ENCODE measurements at regions not wholly inside any gene's neighbourhood (a gene's known extent, or its start where the extent isn't known, plus 50 kb on each side); places are given as distances from the start of the nearest gene placed in this dataset.
A peak's percentile ranks its signal among the peaks of the same experiment; 100 is the strongest.

DNA sequence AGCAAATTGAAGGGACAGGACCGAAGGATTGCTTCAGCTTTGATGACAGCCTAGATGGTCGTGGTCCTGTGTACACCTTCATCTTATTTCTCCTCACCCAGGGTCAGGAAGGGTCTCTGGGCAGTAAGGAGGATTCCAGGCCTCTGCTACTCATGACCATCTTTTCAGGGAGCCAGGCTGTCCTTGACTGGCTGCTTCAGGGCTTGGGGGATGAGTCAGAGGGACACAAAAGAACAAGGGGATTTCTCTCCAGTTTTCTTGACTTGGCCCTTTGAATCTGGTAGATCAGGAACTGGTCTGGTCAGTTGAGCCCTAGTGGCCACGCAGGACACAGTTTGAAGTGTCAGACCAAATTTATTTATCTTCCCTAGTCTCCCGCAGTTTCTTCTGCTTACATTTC lies 402.1 kb upstream of the CHD6 start:
- DNase-seq = no peak

DNA sequence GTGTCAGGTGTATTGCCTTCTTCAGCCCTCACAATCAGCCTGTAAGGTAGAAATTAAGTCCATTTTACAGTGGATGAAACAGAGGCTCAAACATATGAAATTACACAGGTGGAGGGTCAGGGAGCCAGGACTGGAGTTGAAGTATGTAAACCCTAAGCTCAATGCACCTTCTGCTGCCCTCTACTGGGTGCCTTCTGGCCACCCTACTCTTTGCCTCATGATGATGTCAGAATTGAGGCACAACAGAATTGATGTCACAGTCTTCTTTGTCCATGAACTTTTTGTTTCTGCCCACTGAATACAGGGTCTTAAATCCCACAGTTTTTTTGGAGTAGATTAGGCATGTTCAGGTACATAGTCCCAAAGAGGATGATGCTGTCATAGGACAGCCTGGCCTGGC lies 400.8 kb upstream of the CHD6 start:
- no peak for DNase-seq

DNA sequence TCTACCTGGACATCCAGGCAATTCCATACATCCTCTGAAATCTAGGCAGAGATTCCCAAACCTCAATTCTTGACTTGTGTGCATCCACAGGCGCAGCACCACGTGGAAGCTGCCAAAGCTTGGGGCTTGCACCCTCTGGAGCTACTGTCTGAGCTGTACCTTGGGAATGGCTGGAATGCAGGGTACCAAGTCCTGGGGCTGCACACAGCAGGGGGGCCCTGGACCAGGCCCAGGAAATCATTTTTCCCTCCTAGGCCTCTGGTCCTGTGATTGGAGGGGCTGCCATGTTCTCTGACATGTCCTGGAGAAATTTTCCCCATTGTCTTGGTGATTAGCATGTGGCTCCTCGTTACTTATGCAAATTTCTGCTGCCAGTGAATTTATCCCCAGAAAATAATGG lies 391.9 kb upstream of the CHD6 start:
- DNase-seq = no peak

DNA sequence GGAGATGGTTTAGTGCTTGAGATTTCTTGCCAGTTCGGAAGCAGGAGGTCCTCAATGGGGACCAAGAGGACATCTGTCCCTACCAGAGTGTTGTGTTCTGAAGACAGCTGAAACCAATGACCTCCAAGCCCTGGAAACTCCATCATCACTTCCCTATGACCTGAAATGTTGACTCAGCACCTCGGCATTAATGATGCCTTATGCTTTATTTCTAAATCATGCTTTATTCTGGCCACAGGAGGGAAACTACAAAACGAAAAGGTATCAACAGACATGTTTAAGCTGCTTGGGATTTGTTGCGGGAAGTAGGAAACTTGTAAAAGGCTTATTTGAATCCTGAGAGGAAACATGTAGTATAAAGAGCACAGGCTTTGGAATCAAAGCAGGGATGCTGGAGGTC lies 389.1 kb upstream of the CHD6 start:
- DNase-seq = no peak

DNA sequence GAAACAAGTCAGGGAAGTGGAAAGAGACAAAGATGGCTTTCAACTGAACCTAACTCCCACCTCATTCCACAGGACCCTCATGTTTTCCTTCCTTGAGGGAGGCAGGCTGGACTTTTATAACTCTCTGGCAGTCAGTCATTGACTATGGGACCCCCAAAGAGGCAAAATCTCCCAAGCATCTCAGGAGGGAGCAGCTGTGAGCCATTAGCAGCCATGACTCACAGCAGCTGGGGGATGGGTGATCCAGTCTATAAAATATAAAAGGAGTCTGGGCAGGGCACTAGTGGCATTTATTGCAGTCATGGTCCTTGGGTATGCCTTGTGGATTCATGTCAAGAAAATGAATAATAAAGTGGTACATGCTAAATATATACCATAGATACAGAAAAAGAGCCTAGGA lies 387.0 kb upstream of the CHD6 start:
- no peak for DNase-seq

DNA sequence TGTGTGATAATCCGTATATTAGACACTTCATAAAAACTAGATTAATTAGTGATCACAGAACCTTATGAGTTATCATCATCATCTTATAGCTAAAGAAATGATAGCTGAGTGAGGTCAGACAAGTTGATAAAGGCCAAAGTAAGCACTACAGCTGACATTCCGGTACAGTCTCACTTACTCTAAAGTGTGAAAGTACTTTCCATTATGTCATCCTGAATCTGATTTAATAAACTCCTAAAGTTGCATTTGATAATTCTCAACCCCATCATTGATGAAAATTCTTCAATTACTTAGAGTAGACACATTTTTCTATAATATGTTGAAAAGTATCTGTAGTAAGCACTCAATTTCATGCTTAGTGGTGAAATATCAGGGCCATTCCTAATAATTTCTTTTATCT lies 385.2 kb upstream of the CHD6 start:
- no peak for DNase-seq

DNA sequence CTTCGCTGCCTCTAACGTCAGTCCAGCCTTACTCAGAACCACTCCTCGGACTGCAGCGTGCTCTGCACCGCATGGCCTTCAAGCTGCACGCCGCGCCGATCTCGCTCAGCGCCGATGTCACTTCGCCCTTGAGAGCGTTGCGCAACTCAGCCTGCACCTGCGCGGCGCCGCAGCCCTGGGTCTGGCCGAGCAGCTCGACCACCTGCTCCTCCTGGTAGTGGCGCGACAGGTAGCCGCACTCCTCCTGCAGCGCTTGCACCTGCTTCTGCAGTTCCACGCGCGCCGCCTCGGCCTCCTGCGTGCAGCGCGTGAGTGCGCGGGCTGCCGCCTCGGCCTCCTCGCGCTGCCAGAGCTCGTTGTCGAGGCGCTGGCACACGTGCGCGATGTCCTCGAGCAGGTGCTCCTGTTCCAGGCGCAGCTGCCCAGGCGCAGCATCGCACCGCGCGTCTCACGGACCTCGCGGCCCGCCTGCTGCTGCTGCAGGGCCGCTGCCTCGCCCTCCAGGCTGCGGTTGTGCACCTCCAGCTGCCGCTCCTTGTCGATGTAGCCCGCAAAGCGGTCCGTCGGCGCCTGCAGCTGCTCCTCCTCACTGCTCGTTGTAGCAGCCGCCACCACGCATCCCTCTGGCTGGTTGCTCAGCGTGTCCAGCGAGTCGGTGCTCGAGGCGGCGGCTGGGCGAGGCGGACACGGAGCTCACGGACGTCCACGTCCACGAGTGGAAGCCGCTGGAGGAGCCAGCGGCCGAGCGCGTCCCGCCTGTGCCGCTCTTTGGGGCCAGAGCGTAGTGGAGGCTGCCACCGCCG lies 380.6 kb upstream of the CHD6 start:
- no peak for DNase-seq

DNA sequence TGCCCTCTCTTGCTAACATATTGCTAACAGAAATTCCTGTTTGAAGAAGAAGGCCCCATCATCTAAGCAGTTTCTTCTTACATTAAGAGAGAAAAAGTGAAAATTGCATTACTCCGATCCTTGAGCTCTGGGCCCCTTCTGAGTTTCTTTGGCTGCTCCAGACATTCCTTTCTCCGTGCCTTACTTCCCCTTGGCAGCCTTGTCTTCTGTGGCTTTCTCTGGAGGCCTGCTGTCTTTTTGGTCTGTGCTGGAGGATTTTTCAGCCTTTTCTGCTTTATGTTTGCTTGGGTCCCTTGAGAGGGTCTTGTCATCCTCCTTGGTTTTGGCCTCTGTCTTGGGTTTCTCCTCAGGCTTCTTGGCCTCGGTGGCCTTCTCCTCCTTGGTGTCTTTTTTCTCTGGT lies 378.8 kb upstream of the CHD6 start:
- no peak for DNase-seq

DNA sequence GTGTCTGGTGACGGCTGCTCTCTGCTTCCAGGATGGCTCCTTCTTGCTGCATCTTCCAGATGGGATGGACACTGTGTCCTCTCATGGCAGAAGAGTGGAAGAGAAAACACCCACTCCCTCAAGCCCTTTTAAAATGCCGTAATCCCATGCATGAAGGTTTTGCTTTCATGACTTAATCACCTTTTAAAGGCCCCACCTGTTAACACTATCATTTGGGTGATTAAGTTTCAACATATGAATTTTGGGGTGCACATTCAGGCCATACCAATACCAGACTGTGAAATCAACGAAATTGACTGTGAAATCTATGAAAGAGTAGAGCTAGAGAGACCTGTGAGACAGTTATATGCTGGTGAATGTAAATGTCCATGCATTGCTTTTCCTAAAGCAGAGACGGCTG lies 374.3 kb upstream of the CHD6 start:
- no peak for DNase-seq

DNA sequence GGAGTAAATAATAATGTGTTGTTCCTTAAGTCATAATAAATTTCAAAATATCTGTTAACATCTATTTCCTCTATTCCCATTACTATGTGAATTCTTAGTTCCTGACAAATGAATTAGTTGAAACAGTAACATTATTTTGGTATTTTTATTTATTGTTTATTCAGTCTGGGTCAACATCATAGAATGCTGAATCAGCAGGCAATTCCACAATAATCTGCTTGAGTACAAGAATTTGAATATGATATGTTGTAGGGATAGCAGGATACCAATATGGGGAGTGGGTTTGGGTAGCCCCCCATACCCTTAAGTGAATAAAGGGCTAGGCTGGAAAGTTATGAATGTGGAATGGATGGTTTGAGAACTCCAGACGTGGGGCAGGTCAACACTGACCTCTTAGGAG lies 373.2 kb upstream of the CHD6 start:
- DNase-seq = no peak

DNA sequence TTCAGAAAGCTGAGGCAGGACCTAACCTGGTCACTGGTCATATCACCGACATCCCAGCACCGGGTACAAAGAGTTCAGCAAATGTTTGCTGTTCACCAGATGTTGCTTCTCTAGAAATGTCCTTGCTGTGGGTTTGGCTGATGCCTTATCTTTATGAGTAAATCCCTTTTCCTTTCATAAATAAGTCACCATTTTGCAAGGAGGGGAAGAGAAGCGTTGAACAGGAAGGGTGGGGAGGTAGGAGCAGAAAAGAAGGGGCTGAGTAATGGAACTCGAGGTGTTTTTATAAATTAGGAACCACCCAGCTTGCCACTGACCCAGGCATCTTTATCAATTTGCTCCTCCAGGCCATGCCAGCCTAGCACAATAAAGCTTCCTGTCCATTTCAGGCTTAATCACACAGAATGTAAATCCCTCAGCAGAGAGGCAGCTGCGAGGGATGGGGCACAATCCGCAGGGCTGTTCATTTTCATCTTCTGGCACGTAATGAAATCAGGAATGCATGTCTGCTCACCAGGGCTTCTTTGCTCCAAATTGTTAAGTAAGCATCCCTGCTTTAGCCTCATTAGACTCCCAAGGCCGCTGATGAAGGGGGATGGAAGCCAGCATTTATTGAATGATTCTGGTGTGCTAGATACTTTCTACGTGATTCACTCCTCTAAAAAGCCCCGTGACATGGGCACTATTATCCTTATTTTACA lies 371.9 kb upstream of the CHD6 start:
- no peak for DNase-seq

DNA sequence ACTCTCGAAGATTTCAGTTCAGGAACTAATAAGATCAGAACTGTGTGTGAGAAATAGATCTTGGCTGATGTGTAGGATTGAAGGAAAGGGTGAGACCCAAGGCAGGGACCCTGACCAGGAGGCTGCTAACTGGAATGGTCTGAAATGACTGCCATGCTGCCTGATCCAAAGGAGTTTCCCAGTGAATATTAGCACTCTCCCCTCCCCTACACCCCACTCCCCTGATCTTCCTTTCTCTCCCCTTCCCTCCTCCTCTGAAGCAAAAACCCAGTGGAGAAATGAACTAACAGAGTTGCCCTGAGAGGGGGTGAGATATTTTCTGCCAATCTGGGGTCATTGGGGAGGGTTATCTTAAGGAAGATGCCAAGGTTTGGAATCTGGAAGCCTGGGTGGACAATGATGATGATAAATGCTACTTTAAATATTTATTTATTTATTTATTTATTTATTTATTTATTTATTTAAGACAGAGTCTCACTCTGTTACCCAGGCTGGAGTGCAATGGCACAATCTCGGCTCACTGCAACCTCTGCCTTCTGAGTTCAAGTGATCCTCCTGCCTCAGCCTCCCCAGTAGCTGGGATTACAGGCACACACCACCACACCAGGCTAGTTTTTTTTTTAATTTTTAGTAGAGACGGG lies 371.0 kb upstream of the CHD6 start:
- DNase-seq = no peak

DNA sequence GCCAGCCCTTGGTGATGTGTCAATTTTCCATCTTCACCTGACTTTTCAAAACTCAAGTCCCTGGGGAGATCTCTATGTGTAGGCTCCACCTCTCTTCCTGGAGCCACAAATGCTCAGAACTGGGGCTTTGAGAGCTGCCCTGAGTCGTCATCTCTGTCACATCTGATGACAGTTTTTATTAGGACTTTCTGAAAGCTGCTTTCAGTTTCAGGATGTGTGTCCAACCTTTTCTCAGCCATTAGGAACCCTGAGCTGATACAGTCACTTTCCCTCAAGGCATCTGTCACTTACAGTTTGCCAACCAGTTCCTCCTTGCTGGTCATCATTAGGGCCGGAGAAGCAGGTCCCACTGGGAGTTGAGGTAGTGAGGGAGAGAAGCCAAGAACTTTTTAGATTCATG lies 365.9 kb upstream of the CHD6 start:
- DNase-seq = no peak

DNA sequence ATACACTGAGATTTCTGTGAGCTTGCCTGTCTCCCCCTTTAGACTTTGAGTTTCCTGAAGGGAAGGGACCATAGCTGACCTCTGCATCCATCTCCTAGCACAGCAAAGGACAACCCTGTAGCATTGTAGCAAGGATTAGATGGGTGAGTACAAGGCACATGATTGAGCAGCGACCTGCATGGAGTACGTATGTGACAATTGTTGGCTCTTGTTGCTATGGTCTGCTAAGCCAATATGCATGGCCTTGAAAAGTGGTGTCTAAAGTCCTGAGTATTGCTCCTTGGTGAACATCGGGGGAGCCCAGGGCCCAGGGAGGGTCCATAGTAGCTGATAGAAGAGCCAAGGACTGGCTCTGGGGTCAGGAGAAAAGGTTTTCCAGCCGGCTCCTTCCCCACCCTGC lies 365.0 kb upstream of the CHD6 start:
- DNase-seq = no peak

DNA sequence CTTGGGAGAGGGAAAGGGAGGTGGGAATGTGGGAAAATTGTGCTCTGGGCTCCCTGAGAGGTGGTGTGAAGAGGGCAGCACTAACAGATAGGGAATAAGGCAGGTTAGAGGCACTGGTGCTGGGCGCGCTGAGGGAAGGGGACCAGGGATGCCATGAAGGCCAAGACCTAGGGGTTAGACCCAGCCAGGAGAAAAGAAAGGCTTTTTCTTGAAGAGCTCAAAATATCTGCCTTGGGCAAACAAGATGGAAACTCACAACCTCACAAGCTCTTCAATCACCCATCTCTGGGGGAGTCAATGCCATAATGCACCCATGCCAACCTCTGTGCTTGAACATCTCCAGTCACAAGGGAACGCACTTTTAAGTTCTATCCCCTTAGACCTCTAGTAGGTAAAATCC lies 363.6 kb upstream of the CHD6 start:
- DNase-seq = no peak

DNA sequence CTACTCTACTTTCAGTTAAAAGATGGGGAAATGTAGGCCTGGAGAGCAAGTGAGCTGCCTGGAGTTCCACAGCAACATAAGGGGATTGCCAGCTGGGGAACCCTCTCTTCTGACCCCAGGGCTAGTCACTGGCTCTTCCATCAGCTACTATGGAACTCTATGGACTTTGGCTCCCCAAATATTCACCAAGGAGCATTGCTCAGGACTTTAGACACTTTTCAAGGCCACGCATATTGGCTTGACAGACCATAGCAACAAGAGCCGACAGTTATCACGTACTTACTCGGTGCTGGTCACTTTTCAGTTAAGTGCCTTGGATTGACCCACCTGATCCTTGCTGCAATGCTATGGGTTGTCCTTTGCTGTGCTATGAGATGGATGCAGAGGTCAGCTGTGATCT lies 360.7 kb upstream of the CHD6 start:
- no peak for DNase-seq

DNA sequence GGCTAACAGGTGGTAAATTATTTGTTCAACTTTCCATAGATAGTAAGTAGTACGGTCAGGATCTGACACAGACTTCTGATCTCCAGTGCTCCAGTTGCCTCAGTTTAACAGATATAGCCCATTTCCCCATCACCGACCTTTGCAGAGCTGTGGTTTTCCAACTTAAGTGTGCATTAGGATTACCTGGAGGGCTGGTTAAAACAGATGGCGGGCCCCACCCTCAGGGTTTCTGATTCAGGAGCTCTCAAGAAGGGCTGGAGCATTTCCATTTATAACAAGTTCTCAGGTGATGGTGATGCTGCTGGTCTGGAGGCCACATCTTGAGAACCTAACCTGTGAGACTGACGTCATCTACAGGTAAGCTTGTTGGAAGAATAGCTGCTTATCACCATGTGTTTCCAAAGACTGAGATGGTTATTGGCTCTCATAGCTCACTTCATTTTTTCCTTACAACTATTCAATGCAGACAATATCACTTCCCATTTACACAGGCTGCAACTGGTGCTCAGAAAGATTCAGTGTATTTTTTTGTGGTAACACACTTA lies 360.1 kb upstream of the CHD6 start:
- DNase-seq = no peak

DNA sequence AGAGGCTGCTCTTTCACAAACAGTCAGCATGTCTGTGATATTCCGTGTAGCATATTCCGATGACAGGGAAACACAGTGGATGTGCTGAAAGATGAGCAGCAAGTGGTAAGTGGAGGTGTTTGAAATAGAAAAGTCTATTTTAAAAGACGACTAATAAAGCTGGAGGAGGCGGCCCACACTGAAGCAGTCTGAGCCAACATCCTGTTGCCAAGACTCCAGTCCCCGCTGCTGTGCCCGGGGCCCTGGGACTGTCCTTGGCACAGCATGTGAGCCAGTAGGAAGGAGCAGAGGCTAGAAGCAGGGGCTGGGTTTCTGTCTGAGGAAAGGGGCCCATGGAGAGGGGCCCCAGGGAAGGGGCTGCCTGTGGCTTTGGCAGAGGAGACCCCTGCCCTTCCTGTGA lies 351.5 kb upstream of the CHD6 start:
- no peak for DNase-seq

DNA sequence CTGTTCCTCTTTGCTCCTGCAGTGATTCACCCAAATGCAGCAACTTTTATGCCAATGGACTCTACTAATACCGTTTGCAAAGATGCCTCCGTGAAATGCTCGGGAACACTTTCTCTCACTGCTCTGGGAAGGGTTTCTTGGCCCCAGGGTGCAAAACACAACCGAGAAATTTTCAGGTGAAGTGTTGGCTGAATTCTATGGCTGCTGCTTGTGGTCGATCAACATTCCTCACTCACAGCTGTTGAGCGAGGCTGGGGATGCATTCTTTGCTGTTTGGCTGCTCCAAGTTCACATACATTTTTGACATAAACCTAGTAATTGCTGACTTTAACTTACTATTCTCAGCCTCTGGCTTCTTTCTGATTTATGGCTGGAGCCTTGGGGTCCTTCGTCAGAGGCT lies 342.0 kb upstream of the CHD6 start:
- no peak for DNase-seq

DNA sequence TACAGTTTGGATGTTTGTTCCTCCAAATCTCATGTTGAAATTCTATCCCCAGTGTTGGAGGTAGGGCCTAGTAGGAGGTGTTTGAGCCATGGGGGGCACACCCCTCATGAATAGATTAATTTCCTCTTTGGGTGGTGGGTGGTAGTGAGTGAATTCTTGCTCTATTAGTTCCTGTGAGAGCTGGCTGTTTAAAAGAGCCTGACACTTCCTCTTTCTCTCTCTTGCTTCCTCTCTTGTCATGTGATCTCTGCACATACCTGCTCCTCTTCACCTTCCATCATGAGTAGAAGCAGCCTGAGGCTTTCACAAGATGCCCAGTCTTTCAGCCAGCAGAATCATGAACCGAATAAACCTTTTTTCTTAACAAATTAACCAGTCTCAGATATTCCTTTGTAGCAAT lies 340.2 kb upstream of the CHD6 start:
- no peak for DNase-seq

DNA sequence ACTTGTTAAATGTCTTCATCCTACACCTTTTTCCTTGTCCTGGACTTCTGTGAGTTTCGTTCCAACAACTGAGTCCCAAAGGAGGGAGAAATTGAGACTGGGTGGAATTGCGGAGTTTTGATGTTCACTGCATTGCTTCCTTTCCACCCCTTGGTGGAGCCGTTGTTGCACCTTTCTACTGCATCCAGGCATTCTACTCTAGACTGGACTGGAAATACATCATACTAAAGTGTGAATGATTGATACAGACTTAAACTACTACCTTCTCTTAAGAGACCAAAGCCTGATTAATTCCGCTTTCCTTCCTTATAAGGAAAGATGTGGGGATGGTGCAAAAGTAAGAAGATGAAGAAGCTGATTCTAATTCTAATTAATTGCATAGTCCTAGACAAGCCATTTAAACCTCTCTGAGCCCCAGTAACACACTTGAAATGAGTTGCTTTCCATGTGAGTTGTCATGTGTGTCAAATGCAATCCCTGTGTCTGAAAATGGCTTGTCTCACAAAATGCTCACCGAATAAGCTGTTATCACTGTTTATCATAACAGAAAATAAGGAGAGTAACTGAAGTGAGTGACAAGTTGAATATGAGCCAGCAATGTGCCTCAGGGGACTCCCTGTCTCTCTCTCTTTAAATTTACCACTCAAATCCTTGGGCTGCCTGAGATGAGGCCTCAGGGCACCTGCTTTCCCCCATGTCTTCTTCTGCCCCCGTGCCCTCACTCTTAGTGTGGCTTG lies 338.3 kb upstream of the CHD6 start:
- peak; percentile 3 for DNase-seq

DNA sequence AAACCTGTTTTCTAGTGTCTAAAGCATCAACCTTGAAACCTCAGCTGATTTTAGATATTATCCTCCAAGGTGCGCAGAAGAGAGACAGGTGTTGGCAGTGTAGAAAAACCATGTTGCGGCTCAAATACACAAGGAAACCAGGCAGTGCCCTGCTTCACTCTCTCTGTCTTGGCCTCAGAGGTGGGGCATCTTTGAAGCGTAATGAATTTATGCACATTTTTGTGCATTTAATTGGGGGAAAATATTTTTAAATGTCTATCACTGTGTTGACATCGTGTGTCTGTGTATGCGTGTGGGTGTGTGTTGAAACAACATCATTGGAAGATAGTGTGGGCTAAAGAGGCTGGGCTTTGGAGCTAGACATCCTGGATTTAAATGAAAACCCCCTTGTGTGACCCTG lies 334.0 kb upstream of the CHD6 start:
- DNase-seq = no peak

DNA sequence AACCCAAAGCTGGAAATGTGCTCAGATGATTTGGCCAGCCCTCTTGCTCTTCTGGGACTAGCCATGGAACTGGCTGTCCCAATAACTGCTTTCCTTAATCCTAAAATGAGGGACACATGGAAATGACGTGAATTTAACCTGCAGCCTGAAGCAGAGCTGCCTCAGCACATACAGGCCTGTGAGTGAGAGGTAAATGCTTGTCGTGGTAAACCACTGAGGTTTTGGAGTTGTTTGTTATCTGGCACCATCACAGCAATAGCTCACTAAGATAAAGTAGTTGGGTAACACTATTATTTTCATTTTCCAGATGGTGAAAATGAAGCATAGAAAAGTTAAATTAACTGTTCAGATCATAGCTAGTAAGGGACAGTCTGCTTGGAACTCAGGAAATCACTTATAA lies 333.4 kb upstream of the CHD6 start:
- no peak for DNase-seq
